Muscle of leg (tissue), 3 donors: ENCODE measurements at regions not wholly inside any gene's neighbourhood (a gene's known extent, or its start where the extent isn't known, plus 50 kb on each side); places are given as distances from the start of the nearest gene placed in this dataset.

Experiments
- DNase-seq: peaks from one replicate; pipeline ENCODE4 v3.0.0; 2013
- H3K27ac ChIP-seq: one replicate; pipeline ENCODE4 v1.5.1; 2013; ENCODE audit warnings: mild to moderate bottlenecking, low read length, control low read depth
- H3K27me3 ChIP-seq: one replicate; pipeline ENCODE4 v1.6.1; 2013; ENCODE audit warnings: low read length; ENCODE audit not compliant: control insufficient read depth, insufficient read depth
- H3K36me3 ChIP-seq: one replicate; pipeline ENCODE4 v1.6.1; 2013; ENCODE audit warnings: low read length; ENCODE audit not compliant: control insufficient read depth, insufficient read depth
- H3K4me1 ChIP-seq: one replicate; pipeline ENCODE4 v1.6.1; 2013; ENCODE audit warnings: low read length; ENCODE audit not compliant: control insufficient read depth, insufficient read depth
- H3K4me3 ChIP-seq: one replicate; pipeline ENCODE4 v1.5.1; 2013; ENCODE audit warnings: low read length, control low read depth
- H3K9me3 ChIP-seq: replicated peaks from 2 replicates; pipeline ENCODE4 v1.6.1; 2013; ENCODE audit warnings: low read depth, low read length; ENCODE audit not compliant: control insufficient read depth
- WGBS: methylation state at CpG from one replicate; pipeline ENCODE4 v1.1.5; 2013; ENCODE audit warnings: missing lambda C conversion rate; ENCODE audit not compliant: insufficient coverage; 5-methylcytosine and 5-hydroxymethylcytosine counted together

DNA sequence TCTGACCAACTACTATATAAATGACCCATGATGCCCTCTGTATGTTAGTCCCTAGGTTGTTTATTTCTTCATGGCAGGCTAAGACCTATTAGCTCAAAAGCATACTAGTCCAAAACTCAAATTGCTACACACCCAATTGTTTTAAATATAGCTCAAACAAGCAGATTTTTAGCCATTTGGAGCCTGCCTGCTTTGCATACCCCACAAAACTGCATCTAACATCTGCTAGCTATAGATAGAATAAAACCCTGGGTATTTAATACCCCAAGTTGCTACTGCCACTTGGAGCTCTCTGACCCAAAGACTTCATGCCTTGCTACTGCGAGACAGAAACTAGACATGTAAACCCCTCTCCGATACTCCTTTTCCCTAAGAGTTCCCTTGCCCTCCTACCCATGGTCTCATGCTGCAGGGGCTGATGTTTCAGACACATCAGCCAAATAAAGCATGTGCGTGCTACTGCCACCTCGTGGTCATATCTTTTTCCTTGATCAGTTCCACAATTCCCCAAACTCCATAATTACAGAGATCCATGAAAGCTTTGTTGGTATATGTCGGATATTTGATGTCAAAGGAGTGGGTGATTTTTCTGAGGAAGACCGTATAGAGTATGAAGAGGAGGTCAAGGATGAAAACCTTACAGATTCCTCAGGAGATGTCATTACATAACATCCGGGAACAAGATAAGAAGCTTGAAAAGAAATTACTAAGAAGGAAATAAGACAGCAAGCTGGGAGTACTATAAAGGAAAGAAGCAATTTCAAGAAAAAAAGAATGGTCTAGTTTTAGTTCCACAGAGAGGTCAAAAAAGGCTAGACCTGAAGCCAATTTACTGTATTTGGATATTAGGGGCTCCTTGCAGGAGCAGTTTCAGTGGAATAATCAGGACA, 386.6 kb downstream of the SH2D4B start:
- no peaks in the 10 kb centered on the region for H3K4me1 ChIP-seq
- H3K27me3 ChIP-seq, result no peaks in the 10 kb centered on the region
- no peaks in the 10 kb centered on the region for H3K36me3 ChIP-seq
- no peaks in the 10 kb centered on the region for H3K9me3 ChIP-seq
- no peak overlapping the region for H3K4me3 ChIP-seq
- peak; percentile 55 for DNase-seq
- WGBS, result 44% methylated on average over 2 of the region's 7 CpGs
- no peak overlapping the region for H3K27ac ChIP-seq

- no peaks in the 10 kb centered on the region for H3K4me1 ChIP-seq
- no peak overlapping the region for H3K4me3 ChIP-seq
- H3K36me3 ChIP-seq, result no peaks in the 10 kb centered on the region
- WGBS, result 76% methylated on average over 2 of the region's 5 CpGs
- H3K27me3 ChIP-seq, result no peaks in the 10 kb centered on the region
- H3K9me3 ChIP-seq, result no peaks in the 10 kb centered on the region
- H3K27ac ChIP-seq, result no peak overlapping the region
- no peak for DNase-seq
Observed at GRCh38 chr10:80927419-80928078, 389.8 kb downstream of the SH2D4B start.

DNA sequence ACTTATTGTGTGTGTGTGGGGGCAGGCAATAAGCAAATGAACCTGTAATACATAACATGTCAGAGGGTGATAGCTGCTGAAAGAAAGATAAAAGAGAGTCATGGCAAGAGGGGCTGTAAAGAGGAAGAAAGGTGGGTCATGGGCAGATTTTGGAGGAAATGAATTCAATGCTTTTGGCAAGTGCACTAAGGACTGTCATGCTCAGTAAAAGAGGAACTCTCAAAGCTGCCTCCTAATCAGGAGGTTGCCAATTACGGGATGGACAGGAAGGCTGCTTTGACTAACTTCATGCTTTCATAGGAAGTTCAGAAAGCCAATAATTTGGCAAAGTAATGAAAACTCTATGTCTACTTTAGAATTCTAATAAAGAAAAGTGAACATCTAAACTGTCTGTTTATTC, 401.2 kb downstream of the SH2D4B start:
- Histone ChIP-seq H3K27ac (no peak overlapping the region), H3K36me3 (no peaks in the 10 kb centered on the region), H3K27me3 (no peaks in the 10 kb centered on the region), H3K9me3 (no peaks in the 10 kb centered on the region), H3K4me1 (no peaks in the 10 kb centered on the region), H3K4me3 (no peak overlapping the region)
- peak; percentile 11 for DNase-seq
- WGBS, result no CpG with 5 or more reads among the region's 1 CpG

DNA sequence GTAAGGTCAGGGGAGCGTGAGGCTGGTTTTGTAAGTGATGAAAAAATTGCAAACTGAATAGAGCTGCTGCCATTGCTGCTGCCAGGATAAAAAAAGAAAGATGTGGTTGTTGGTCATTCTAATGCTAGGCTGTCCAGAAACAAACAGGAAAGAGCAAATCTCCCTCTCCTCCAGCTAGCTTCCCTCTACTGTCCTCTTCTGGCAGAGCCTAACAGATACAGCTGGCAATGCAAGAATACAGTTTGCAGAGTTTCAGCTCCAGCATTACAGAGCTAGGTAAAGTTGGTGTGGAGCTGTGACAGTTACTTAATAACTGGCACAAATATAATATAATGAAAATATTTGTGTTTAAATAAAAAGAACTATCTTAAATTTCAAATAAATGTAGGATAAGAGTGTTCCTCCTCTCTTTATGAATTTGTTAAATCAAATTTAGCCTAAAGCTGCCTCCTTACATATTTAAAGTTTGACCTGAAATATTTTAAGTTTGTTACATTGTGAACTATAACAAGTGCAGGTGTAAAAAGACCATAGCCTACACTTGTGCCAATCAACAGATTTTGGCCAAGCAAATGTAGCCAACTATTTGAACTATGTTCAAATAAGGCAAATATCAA, 407.7 kb downstream of the SH2D4B start:
- Histone ChIP-seq H3K27ac (no peak overlapping the region), H3K9me3 (no peaks in the 10 kb centered on the region), H3K27me3 (no peaks in the 10 kb centered on the region), H3K36me3 (no peaks in the 10 kb centered on the region), H3K4me1 (no peaks in the 10 kb centered on the region), H3K4me3 (no peak overlapping the region)
- peak; percentile 63 for DNase-seq
- no CpG with 5 or more reads among the region's 1 CpG for WGBS

DNA sequence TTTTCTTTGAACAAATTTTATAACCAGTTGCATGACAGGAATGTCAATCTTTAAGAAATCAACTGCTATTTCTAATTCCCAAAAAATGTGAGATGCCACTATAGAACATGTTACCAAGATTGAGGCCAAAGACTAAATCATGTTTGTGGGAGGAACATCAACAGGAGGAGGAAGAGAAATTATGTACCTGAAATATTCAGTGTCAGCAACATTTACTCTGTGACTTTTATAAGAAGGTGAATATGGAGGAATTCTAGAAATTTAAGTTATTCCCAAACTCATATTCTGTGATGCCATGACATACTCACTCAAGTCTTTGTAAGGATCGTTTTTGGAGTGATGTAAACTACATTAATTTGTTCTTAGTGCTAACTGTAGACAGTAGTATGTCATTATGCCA, 408.4 kb downstream of the SH2D4B start:
- H3K27me3 ChIP-seq, result no peaks in the 10 kb centered on the region
- no peak overlapping the region for H3K4me3 ChIP-seq
- H3K36me3 ChIP-seq, result no peaks in the 10 kb centered on the region
- H3K4me1 ChIP-seq, result no peaks in the 10 kb centered on the region
- WGBS, result no CpG with 5 or more reads among the region's 1 CpG
- no peak for DNase-seq
- no peaks in the 10 kb centered on the region for H3K9me3 ChIP-seq
- H3K27ac ChIP-seq, result no peak overlapping the region

GRCh38 chr10:80946957-80947726, 409.4 kb downstream of the SH2D4B start:
- DNase-seq, result no peak
- H3K27me3 ChIP-seq, result no peaks in the 10 kb centered on the region
- no peak overlapping the region for H3K4me3 ChIP-seq
- H3K36me3 ChIP-seq, result no peaks in the 10 kb centered on the region
- no peak overlapping the region for H3K27ac ChIP-seq
- H3K9me3 ChIP-seq, result no peaks in the 10 kb centered on the region
- 92% methylated on average over 2 of the region's 5 CpGs for whole genome bisulfite sequencing
- no peaks in the 10 kb centered on the region for H3K4me1 ChIP-seq

GRCh38 chr10:80949785-80950184, 412.1 kb downstream of the SH2D4B start:
- H3K9me3 ChIP-seq, result no peaks in the 10 kb centered on the region
- H3K4me3 ChIP-seq, result no peak overlapping the region
- H3K27me3 ChIP-seq, result no peaks in the 10 kb centered on the region
- H3K4me1 ChIP-seq, result no peaks in the 10 kb centered on the region
- H3K27ac ChIP-seq, result no peak overlapping the region
- WGBS, result 82% methylated on average over 2 of the region's 5 CpGs
- DNase-seq, result no peak
- H3K36me3 ChIP-seq, result no peaks in the 10 kb centered on the region

DNA sequence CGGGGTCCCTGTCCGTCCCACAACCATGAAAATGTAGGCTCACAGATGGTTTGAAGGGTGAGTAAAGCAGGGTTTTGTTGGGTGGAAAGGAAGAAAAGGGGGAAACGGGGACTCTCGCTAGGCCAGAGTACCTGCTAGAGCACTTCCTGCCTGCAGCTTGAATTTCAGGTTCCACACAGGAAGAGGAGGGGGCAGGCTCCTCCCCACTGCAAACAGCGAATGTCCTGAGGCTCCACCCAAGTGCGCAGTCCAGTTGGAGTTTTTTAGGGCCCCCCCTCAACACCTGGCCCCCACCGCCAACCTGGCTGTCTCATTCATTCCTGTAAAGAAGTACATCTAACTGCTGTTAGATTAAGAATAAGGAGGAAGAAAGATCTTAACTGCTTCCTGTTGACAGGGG, 414.7 kb downstream of the SH2D4B start:
- Histone ChIP-seq H3K9me3 (no peaks in the 10 kb centered on the region), H3K4me3 (no peak overlapping the region), H3K27me3 (no peaks in the 10 kb centered on the region), H3K36me3 (no peaks in the 10 kb centered on the region), H3K27ac (no peak overlapping the region), H3K4me1 (no peaks in the 10 kb centered on the region)
- 100% methylated on average over 2 of the region's 7 CpGs for WGBS
- no peak for DNase-seq

DNA sequence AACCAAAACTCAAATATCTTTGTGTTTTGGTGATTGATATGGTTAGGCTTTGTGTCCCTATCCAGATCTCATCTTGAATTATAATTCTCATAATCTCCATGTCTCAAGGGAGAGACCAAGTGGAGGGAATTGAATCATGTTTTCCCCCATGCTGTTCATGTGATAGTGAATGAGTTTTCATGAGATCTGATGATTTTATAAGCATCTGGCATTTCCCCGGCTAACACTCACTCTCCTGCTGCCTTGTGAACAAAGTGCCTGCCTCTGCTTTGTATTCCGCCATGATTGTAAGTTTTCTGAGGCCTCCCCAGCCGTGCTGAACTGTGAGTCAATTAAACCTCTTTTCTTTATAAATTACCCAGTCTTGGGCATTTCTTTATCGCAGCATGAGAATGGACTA, 419.5 kb downstream of the SH2D4B start:
- Histone ChIP-seq H3K27me3 (no peaks in the 10 kb centered on the region), H3K27ac (no peak overlapping the region), H3K4me1 (no peaks in the 10 kb centered on the region), H3K36me3 (no peaks in the 10 kb centered on the region), H3K4me3 (no peak overlapping the region), H3K9me3 (no peaks in the 10 kb centered on the region)
- DNase-seq, result no peak
- WGBS, result no CpG with 5 or more reads among the region's 4 CpGs

- no peak overlapping the region for H3K4me3 ChIP-seq
- no peaks in the 10 kb centered on the region for H3K27me3 ChIP-seq
- whole genome bisulfite sequencing, result 17% methylated on average over 1 of the region's 2 CpGs
- H3K27ac ChIP-seq, result no peak overlapping the region
- H3K36me3 ChIP-seq, result no peaks in the 10 kb centered on the region
- no peak for DNase-seq
- H3K9me3 ChIP-seq, result no peaks in the 10 kb centered on the region
- no peaks in the 10 kb centered on the region for H3K4me1 ChIP-seq
Observed at GRCh38 chr10:80964179-80964578, 426.5 kb downstream of the SH2D4B start.
